ENCODE measurements at regions not wholly inside any gene's neighbourhood (a gene's known extent, or its start where the extent isn't known, plus 50 kb on each side); places are given as distances from the start of the nearest gene placed in this dataset.

- RAD21 ChIA-PET (ENCODE audit: low non-redundant PET in 1 of 2, low total read pairs in 2 of 2, uncharacterized antibody in 2 of 2, unreplicated experiment in 2 of 2) = no interaction called here
- ATAC-seq (no peak), DNase-seq (ENCODE audit: low read depth, low spot score) (no peak)
- no peaks in the 10 kb centered on the region for H3K27me3 ChIP-seq (ENCODE audit: insufficient read depth, low read length)
- no peaks in the 10 kb centered on the region for H3K9me3 ChIP-seq (ENCODE audit: control insufficient read depth in 1 of 2, insufficient read depth in 1 of 2, low read depth in 1 of 2, low read length in 2 of 2)
- H3K9ac ChIP-seq (ENCODE audit: low read length) = no peak overlapping the region
- CTCF ChIA-PET = no interaction called here
- no peaks in the 10 kb centered on the region for H4K20me1 ChIP-seq (ENCODE audit: insufficient read depth)
- BruUV-seq (replicated peaks) = no TSS peak
- no peaks in the 10 kb centered on the region for H3K36me3 ChIP-seq (ENCODE audit: control insufficient read depth in 1 of 2, insufficient read depth in 2 of 2, low read length in 2 of 2)
- H3K79me2 ChIP-seq (ENCODE audit: insufficient read depth, low read length) = no peaks in the 10 kb centered on the region
- H3K27ac ChIP-seq (ENCODE audit: low read depth, low read length) = no peak overlapping the region
- TF ChIP-seq CBX3 (IDR thresholded peaks at IDR 0.05; ENCODE audit: low read depth) = no peak
- H3K4me1 ChIP-seq (ENCODE audit: control insufficient read depth in 1 of 2, insufficient read depth in 2 of 2, low read length in 2 of 2) = no peaks in the 10 kb centered on the region
- H2AFZ ChIP-seq (ENCODE audit: low read depth, low read length, poor library complexity, severe bottlenecking) = no peak overlapping the region
- intact Hi-C loops (cut with micrococcal nuclease) = no loop called here
- H3K4me3 ChIP-seq (replicated peaks in 1 of 2; ENCODE audit: low read depth in 1 of 2, low read length in 2 of 2) = no peak overlapping the region
- H3K9me2 ChIP-seq (ENCODE audit: insufficient read depth) = no peaks in the 10 kb centered on the region
- POLR2A ChIA-PET = no interaction called here
- no peak overlapping the region for H3K4me2 ChIP-seq (ENCODE audit: low read length)
Observed at GRCh38 chr16:26777821-26778220, 288.9 kb upstream of the C16orf82 start.

- H3K9me3 ChIP-seq (ENCODE audit: control insufficient read depth in 1 of 2, insufficient read depth in 1 of 2, low read depth in 1 of 2, low read length in 2 of 2) = no peaks in the 10 kb centered on the region
Observed at GRCh38 chr16:26787924-26788323, 278.8 kb upstream of the C16orf82 start.

More at GRCh38 chr16:26787924-26788323, 278.8 kb upstream of the C16orf82 start:
- Histone ChIP-seq H3K79me2 (ENCODE audit: insufficient read depth, low read length) (no peaks in the 10 kb centered on the region), H3K9ac (ENCODE audit: low read length) (no peak overlapping the region), H4K20me1 (ENCODE audit: insufficient read depth) (no peaks in the 10 kb centered on the region), H3K4me2 (ENCODE audit: low read length) (no peak overlapping the region), H3K36me3 (ENCODE audit: control insufficient read depth in 1 of 2, insufficient read depth in 2 of 2, low read length in 2 of 2) (no peaks in the 10 kb centered on the region), H2AFZ (ENCODE audit: low read depth, low read length, poor library complexity, severe bottlenecking) (no peak overlapping the region), H3K27me3 (ENCODE audit: insufficient read depth, low read length) (0 out of 2 replicates have a peak, but pooled peaks cover 4% of the 10 kb centered on the region), H3K4me3 (replicated peaks in 1 of 2; ENCODE audit: low read depth in 1 of 2, low read length in 2 of 2) (no peak overlapping the region), H3K9me2 (ENCODE audit: insufficient read depth) (no peaks in the 10 kb centered on the region), H3K27ac (ENCODE audit: low read depth, low read length) (no peak overlapping the region), H3K4me1 (ENCODE audit: control insufficient read depth in 1 of 2, insufficient read depth in 2 of 2, low read length in 2 of 2) (no peaks in the 10 kb centered on the region)
- no TSS peak for BruUV-seq (replicated peaks)
- ChIA-PET RAD21 (ENCODE audit: low non-redundant PET in 1 of 2, low total read pairs in 2 of 2, uncharacterized antibody in 2 of 2, unreplicated experiment in 2 of 2) (no interaction called here), CTCF (no interaction called here), POLR2A (no interaction called here)
- ATAC-seq = peak; percentile 46; the same call in 1 of the 2 replicates
- intact Hi-C loops (cut with micrococcal nuclease) = no loop called here
- TF ChIP-seq YY1 (IDR thresholded peaks at IDR 0.05; ENCODE audit: extremely low read depth, insufficient replicate concordance, low read depth, low read length) (no peak), JUND (IDR thresholded peaks at IDR 0.05) (no peak), CTCF (IDR thresholded peaks at IDR 0.05 in 2 of 3, conservative IDR thresholded peaks at IDR 0.05 in 1 of 3; ENCODE audit: borderline replicate concordance in 1 of 3, insufficient read depth in 1 of 3, low read depth in 2 of 3, low read length in 2 of 3) (no peak), MAX (IDR thresholded peaks at IDR 0.05) (no peak)
- DNase-seq (ENCODE audit: low read depth, low spot score) = peak; percentile 13
